GM12874 (cell line): ENCODE measurements at regions not wholly inside any gene's neighbourhood (a gene's known extent, or its start where the extent isn't known, plus 50 kb on each side); places are given as distances from the start of the nearest gene placed in this dataset.

Experiments used
- CTCF ChIP-seq: IDR thresholded peaks from 2 replicates; pipeline ENCODE4 v1.5.1; 2011; ENCODE audit warnings: low read depth, mild to moderate bottlenecking, control low read depth, low read length, moderate library complexity; ENCODE audit not compliant: insufficient read depth

GRCh38 chr3:161748049-161748448 lies 251.4 kb downstream of the OTOL1 start:
- TF ChIP-seq CTCF: no peak

DNA sequence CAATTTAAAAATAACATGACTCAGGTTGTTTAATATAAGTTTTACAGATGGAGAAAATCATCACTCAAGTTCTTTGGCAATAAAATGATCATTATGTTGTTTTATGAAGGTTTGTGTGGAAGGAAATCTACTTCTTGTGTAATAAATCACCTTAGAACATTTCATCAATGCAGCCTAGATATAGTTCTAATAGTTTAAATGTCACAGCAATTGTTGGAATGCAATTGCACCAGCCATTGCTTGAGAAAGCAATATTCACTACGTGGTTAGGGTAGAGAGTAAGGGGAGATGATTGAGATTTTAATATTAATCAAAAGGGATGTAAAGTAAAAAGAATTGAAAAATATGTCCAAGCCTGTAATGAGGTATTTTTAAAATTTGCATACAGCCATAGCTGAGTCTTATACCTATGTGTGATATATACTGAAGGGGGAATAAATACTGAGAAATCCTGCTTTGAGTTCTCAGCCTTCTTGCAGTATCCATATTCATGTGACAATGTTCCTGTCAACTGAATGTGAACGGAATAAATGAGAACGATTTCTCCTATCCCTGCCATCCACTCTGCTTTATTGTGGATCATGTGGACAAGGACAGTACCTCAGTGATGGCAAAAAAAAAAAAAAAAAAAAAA lies 257.9 kb downstream of the OTOL1 start:
- no peak for TF ChIP-seq CTCF

- no peak for TF ChIP-seq CTCF
Measured at GRCh38 chr3:161759444-161759843, 262.8 kb downstream of the OTOL1 start.

DNA sequence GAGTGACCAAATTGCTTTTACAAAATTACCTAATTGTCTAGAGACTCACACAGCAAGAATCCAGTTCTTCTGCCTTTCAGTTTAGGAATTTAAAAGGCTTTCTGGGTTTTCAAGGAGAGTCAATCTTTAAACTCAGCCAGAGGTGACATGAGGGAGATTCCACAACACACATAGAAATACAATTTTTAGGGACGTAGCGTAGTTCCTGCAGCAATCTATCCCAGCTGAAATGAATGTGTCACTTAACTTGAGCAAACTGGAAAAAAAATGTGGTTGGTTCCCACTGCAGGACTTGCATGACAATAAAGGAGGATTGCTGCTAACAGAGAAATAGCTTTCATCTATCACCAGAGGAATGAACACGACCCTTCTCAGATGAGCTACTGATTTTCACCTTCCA lies 269.7 kb downstream of the OTOL1 start:
- no peak for TF ChIP-seq CTCF

- TF ChIP-seq CTCF: no peak
Measured at GRCh38 chr3:161770484-161771386, 274.1 kb downstream of the OTOL1 start.

- TF ChIP-seq CTCF: no peak
Measured at GRCh38 chr3:161781381-161781780, 284.8 kb downstream of the OTOL1 start.

DNA sequence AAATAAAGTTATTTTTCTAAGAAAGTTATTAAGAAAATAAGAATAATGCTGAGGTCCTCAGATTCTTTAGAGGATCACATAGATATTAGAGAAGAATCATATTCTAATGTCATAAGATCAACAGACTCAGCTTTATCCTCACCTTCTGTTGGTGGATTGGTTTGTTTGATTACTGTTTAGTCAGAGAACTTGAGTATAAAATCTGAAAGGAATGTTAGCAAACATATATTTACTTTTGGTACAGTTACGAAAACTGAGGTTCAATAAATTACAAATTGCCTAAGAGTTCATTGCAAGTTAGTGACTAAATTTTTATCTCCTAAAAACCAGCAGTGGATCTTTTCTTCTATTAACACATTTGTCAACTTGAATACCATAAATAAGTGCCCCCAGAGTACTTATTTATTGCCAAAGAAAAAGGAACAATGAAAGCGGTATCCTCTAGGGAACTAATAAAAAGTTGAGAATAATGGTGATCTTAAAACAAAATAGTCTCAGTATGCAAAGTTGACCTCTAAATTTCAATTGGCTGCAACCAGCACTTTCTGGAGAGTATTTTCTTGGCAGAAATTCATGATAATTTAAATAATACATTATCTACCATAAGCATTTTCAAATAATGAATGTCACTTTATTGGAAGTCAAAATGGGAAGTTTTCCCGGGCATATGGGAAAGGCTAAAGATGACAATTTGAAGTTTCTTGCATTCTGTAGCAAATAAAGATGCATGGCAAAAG lies 296.8 kb downstream of the OTOL1 start:
- TF ChIP-seq CTCF: no peak
